HEK293 (cell line): ENCODE measurements at regions not wholly inside any gene's neighbourhood (a gene's known extent, or its start where the extent isn't known, plus 50 kb on each side); places are given as distances from the start of the nearest gene placed in this dataset.

Experiments
- BCL11A ChIP-seq: fragments of 450-650 bp; formaldehyde crosslinking; IDR thresholded peaks from 2 replicates; pipeline ENCODE4 v1.5.1; 2016; ENCODE audit warnings: low read depth, missing biosample characterization, missing genetic modification characterization
- ELK4 ChIP-seq: IDR thresholded peaks from 2 replicates; pipeline ENCODE4 v1.6.1; 2011; ENCODE audit warnings: mild to moderate bottlenecking, low read depth, low read length, borderline replicate concordance
- GLI2 ChIP-seq: fragments of 450-650 bp; formaldehyde crosslinking; IDR thresholded peaks from 2 replicates; pipeline ENCODE4; 2017; ENCODE audit warnings: missing biosample characterization, missing genetic modification characterization, low read depth, borderline replicate concordance
- YY1 ChIP-seq: fragments of 450-650 bp; formaldehyde crosslinking; IDR thresholded peaks from 2 replicates; pipeline ENCODE4 v1.5.1; 2018; ENCODE audit warnings: missing biosample characterization, missing genetic modification characterization
- ZNF658 ChIP-seq: fragments of 450-650 bp; formaldehyde crosslinking; IDR thresholded peaks from 2 replicates; pipeline ENCODE4; 2016; ENCODE audit warnings: missing biosample characterization, missing genetic modification characterization
- ZNF837 ChIP-seq: fragments of 450-650 bp; formaldehyde crosslinking; IDR thresholded peaks from 2 replicates; pipeline ENCODE4 v1.5.1; 2016; ENCODE audit warnings: missing biosample characterization, missing genetic modification characterization
- TF ChIP-seq, protein P1 (sequence below): fragments of 450-650 bp; formaldehyde crosslinking; IDR thresholded peaks from 2 replicates; pipeline ENCODE4 v1.5.1; 2016; ENCODE audit warnings: missing biosample characterization, missing genetic modification characterization
- TF ChIP-seq, protein P2 (sequence below): sonication (generic); formaldehyde crosslinking; IDR thresholded peaks from 2 replicates; pipeline ENCODE4 v1.8.1; 2022; ENCODE audit warnings: mild to moderate bottlenecking, moderate library complexity, missing genetic modification reagents

GRCh38 chr10:21456160-21456559, 69.3 kb downstream of the SKIDA1 start:
- TF ChIP-seq ZNF658 (tag by site-specific recombination): no peak
- TF ChIP-seq, protein P1, sequence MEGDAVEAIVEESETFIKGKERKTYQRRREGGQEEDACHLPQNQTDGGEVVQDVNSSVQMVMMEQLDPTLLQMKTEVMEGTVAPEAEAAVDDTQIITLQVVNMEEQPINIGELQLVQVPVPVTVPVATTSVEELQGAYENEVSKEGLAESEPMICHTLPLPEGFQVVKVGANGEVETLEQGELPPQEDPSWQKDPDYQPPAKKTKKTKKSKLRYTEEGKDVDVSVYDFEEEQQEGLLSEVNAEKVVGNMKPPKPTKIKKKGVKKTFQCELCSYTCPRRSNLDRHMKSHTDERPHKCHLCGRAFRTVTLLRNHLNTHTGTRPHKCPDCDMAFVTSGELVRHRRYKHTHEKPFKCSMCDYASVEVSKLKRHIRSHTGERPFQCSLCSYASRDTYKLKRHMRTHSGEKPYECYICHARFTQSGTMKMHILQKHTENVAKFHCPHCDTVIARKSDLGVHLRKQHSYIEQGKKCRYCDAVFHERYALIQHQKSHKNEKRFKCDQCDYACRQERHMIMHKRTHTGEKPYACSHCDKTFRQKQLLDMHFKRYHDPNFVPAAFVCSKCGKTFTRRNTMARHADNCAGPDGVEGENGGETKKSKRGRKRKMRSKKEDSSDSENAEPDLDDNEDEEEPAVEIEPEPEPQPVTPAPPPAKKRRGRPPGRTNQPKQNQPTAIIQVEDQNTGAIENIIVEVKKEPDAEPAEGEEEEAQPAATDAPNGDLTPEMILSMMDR: no peak
- TF ChIP-seq GLI2 (tag by site-specific recombination): no peak
- TF ChIP-seq ZNF837 (tag by site-specific recombination): no peak
- TF ChIP-seq ELK4: no peak
- no peak for TF ChIP-seq BCL11A (tag by site-specific recombination)
- TF ChIP-seq, protein P2, sequence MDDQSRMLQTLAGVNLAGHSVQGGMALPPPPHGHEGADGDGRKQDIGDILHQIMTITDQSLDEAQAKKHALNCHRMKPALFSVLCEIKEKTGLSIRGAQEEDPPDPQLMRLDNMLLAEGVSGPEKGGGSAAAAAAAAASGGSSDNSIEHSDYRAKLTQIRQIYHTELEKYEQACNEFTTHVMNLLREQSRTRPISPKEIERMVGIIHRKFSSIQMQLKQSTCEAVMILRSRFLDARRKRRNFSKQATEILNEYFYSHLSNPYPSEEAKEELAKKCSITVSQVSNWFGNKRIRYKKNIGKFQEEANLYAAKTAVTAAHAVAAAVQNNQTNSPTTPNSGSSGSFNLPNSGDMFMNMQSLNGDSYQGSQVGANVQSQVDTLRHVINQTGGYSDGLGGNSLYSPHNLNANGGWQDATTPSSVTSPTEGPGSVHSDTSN (CRISPR knock-in tag): no peak
- TF ChIP-seq YY1: no peak
